Endometrium (tissue), 2 donors: ENCODE measurements at regions not wholly inside any gene's neighbourhood (a gene's known extent, or its start where the extent isn't known, plus 50 kb on each side); places are given as distances from the start of the nearest gene placed in this dataset.
A peak's percentile ranks its signal among the peaks of the same experiment; 100 is the strongest.
"Not testable (repeated sequence)": the region's sequence is repeated elsewhere in the genome, so short reads cannot be mapped to it uniquely, and the experiment has no call there.

Source experiments
- FAIRE-seq: peaks from 2 replicates; lab custom pipeline; 2012; peaks lifted over from hg19 to GRCh38; lab: Jason Lieb, UNC
- donor health status: control.
- donor health status: control.

DNA sequence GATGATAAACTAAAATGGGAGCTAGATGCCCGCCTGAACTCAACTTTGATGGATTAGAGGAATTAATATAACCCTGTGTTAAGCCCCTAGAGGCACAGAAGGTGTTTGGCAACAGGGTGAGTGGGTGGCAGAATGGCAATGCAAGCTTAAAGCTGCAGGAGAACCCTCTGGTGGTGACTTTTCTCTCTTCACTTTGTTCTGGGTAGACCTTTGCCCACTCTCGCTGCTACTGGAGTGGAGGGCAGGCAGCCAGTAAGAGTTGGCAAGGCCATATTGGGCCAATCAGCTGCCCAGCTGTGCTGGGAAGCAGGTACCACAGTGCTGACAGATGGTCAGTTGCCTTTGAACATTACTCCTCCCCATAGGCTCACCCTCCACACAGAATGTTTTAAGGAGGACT is 468.2 kb downstream of the MMUT start:
- FAIRE-seq, result no peak

DNA sequence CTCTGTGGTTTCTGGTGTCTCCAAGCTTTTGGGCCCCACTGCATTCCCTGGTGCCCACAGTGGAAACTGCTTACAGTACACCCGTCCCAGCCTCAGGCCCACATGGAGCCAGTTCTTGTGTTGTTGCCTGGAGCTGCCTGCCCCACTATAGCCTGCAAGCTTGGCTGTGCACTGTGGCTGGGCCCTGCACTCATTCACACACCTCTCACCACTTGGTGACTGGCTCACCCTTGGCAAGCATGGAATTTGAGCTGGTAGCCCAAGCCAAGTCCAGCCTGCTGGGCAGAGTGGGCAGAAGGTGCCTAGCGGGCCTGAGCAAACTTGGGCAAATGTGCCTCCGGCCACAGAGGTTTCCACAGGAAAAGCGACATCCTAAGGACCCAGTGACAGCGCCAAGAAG is 472.3 kb downstream of the MMUT start:
- no peak for FAIRE-seq

DNA sequence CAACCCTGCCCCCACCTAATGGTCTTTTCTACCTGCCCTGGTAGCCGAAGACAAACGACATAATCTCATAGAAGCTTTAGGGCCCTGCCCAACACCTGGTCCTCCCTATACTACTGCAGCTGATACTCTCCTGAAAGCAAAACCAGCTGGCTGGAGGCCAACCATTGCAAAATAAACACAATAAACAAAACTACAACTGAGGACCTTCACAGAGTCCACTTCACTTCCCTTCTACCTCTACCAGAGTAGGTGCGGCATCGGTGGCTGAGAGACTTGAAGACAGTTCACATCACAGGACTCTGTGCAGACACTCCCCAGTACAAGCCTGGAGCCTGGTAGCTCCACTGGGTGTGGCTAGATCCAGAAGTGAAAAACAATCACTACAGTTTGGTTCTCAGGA is 476.2 kb downstream of the MMUT start:
- no peak for FAIRE-seq

GRCh38 chr6:48986105-48986504 is 476.9 kb downstream of the MMUT start:
- no peak for FAIRE-seq

GRCh38 chr6:48985025-48985424 is 478.0 kb downstream of the MMUT start:
- no peak for FAIRE-seq

- FAIRE-seq, result not testable (repeated sequence)
These were observed 479.1 kb downstream of the MMUT start for GRCh38 chr6:48983968-48984367.

DNA sequence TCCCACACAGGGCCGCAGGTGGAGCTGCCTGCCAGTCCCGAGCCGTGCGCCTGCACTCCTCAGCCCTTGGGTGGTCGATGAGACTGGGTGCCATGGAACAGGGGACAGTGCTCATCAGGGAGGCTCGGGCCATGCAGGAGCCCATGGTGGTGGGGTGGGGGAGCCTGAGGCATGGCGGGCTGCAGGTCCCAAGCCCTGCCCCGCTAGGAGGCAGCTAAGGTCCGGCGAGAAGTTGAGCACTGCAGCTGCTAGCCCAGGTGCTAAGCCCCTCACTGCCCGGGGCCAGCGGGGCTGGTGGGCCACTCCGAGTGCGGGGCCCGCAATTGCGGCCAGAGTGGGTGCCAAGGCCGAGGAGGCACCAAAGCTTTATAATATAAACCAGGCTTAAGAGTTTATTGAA is 479.7 kb downstream of the MMUT start:
- no peak for FAIRE-seq

- FAIRE-seq, result no peak
These were observed 483.2 kb downstream of the MMUT start for GRCh38 chr6:48979806-48980205.

DNA sequence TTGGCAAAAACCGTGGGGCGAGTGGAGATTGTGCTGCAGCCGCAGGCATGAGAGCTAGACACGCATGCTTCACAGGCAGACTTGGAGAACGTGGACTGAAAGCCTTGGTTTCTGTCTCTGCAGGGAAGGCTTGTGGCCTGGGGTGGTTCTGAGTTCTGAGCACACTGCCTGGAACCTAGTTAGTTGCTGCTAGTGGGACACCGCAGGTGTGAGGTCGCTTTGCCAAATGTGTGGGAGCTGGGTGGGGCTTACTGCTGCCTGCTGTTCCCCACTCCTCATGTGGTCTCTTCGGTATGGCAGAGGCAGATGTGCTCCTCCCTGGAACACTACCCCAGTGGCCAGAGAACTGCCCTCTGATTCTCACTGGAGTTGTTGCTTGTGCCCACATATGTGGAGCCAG is 484.0 kb downstream of the MMUT start:
- FAIRE-seq, result no peak

- FAIRE-seq, result peak; percentile 86
These were observed 485.0 kb downstream of the MMUT start for GRCh38 chr6:48978016-48978415.

DNA sequence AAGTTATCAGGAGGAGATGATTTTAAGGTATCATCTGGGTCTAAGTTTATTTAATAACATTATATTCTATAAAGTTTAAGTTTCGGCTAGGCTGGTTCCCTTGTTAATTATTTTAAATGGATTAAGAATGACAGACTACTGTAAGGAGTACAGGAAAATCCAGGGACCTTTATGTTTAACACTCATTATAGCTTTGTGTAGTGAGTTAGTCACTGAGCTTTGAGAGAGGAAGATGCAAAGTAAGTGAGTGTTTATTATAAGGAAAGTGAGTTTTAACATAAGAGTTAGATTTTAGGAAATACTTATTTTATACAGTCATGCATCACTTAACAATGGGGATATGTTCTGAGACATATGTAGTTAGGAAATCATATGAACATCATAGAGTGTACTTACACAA is 485.5 kb downstream of the MMUT start:
- FAIRE-seq, result no peak

GRCh38 chr6:48973491-48973890 is 489.6 kb downstream of the MMUT start:
- no peak for FAIRE-seq

GRCh38 chr6:48961781-48962415 is 501.2 kb downstream of the MMUT start:
- FAIRE-seq, result no peak

DNA sequence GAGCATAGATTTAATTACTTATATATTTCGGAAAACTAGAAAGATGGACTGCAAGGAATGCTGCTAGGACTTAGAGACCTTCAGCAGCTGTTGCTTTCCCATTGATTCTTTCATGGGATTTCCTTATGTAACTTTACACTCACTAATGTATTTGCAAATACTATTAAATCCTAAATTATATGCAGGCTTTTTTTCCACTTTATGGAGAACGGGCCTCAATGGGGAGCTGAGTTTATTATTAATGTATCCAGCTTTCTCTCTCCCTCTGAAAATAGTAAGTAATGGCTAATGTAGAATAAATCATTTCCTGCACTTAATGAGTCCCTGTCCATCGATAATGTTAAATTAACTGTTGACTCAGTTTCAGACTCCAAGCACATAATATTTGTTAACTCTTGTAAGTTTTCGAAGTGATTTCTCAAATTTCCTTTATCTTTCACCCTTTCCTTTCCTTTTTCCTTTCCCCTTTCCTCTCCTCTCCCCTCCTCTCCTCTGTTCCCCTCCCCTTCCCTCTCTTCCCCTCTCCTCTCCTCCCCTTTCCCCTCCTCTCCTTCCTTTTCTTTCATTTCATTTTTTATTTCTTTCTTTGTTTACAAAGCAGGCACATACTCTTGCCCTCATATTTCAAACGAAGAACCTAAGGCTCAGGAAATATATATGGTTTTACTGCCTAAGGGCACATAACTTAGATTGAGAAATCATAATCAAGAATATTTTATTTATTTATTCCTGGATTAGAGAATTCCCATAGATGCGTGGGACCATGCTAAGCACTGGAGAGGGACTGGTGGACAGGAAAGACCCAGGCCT is 503.6 kb downstream of the MMUT start:
- FAIRE-seq, result no peak

- no peak for FAIRE-seq
These were observed 505.3 kb downstream of the MMUT start for GRCh38 chr6:48957781-48958180.

DNA sequence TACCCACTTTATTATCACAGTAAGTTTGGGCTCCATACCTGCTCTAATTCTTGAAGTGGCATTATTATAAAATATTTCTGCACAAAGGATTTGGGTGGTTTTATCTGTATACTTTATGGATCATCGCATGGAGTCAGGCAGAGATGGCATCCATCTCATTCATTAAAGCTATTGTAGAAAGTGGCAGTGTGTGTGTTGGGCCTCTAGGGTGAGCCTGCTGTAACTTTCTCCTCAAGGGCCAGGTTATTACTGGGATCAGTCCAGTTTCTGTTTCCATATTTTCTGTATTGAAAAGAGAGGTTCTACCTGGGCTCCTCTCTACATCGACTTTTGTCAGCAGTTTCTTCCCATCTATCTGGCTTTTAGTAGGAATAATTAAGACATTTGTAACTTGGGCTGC is 511.1 kb downstream of the MMUT start:
- no peak for FAIRE-seq

- not testable (repeated sequence) for FAIRE-seq
These were observed 518.8 kb downstream of the MMUT start for GRCh38 chr6:48944276-48944675.

DNA sequence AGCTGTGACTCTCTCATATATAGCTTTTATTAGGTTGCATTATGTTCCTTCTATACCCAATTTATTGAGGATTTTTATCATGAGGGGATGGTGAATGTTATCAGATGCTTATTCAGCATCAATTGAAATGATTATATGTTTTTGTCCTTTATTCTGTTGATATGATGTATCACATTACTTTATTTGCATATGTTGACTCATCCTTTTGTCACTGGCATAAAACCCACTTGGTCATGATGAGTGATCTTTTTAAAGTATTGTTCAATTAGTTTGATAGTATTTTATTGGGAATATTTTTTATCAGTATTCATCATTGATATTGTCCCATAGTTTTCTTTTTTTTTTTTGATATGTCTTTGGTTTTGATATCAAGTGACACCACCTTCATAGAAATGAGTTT is 529.9 kb downstream of the MMUT start:
- no peak for FAIRE-seq

DNA sequence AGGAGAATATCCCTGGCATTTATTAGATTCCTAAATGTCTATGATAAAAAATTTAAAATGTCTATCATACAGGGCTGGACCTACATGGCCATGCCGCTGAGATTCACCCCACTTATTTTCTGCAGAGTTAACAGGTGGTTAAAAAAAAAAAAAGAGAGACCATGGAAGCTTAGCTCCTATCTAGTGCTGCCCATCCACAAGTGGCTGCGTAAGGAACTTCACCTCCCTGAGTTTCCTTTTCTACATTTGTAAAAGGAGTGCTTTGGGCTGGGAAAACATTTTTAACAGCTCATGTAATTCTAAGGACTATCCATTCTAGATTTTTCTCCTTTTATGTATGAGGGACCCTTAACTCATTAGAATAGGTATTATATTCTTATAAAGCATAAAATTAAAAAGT is 534.1 kb downstream of the MMUT start:
- FAIRE-seq, result no peak

GRCh38 chr6:48922837-48923236 is 540.2 kb downstream of the MMUT start:
- FAIRE-seq, result no peak

- FAIRE-seq, result no peak
These were observed 543.5 kb downstream of the MMUT start for GRCh38 chr6:48919555-48919954.

DNA sequence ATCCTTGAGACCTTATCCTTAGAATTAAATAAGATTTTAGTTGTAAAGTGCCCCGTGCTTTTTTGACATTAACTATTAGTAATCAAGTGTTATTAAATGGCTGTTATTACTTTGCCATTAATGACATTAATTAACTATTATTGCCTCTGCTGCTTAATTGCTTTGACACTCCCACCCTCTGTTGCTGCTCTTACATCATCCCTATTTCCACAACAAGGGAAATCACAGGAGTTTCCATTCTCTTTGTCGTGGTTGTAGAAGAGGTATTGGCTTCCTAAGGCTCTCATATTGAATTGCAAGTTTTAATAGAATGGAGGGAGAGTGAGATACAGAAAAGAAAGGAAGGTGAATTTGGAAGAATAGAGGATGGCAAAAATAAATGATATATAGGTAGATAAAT is 545.8 kb downstream of the MMUT start:
- no peak for FAIRE-seq

DNA sequence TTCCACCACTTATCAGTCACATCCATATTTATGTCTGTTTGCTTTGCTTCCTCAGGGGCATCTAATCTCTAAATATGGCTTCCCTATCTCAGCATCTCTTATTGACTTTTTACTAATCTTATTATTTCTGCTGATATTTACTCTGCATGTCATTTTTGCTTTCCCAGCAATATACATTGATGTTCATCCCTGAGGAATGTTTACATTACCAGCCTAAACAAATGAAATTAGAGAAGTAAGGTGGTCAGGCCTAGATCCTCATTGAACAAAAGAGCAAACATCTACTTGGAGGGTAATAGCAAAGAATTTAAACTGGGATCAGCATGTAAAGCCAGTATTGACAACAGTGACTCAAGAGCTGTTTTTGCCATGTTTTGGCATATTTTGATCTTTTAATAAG is 546.4 kb downstream of the MMUT start:
- FAIRE-seq, result no peak

DNA sequence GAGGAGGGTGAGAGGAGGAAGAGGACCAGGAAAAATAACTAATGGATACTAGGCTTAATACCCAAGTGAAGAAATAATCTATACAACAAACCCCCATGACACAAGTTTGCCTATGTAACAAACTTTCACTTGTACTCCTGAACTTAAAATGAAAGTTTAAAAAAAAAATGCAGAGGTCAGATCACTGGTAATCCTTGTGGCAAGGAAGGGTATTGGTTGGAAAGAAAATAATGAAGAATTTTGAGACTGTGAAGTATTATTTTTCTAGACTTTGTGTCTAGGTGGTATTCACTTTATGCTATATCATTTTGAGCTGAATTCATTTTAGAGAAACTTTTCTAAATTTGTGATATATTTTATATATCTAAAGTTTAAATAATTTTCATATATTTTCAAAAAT is 547.5 kb downstream of the MMUT start:
- no peak for FAIRE-seq
